Stimulated activated CD8-positive, alpha-beta memory T cell treated with anti-CD3 and anti-CD28 coated beads, Interleukin-12 subunit alpha, Interleukin-12 subunit beta, amount 100 ng/mL, for 1 hour (primary cell): ENCODE measurements at regions not wholly inside any gene's neighbourhood (a gene's known extent, or its start where the extent isn't known, plus 50 kb on each side); places are given as distances from the start of the nearest gene placed in this dataset.

ENCODE experiments used
- DNase-seq: peaks from one replicate; pipeline ENCODE4 v3.0.0-alpha.2; 2020; ENCODE audit warnings: low read depth

DNA sequence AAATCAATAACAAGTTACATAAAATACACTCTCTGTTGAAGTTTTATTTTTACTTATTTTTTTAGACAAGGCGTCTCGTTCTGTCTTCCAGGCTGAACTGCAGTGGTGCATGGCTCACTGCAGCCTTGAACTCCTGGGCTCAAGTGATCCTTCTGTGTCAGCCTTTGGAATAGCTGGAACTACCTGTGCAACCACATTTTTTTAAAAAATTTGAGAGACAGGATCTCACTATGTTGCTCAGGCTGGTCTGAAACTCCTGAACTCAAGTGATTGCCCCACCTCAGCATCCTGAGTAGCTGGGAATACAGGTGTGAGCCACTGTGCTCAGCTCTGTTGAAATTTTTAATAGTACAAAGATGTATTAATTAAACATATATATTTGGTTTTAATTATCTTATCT is 614.3 kb upstream of the ARRDC4 start:
- no peak for DNase-seq

DNA sequence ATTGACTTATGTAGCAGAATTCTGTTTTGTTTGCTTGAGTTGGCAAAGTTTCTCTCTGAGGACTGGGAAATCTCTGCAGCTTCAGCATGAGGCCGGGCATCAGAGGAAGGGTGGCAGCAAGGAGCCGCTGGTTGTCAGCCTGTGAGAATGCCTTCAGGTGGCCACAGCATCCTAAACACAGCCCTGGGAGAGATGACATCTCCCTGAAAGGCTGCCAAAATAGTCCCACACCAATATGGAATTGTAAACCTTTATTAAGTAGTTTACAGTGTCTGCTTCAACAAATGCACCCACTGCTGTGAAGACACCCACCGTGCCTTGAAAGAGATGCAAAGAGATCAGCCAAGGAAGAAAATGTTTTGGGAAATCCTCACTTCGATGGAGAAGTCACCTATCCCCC is 609.7 kb upstream of the ARRDC4 start:
- DNase-seq: no peak

DNA sequence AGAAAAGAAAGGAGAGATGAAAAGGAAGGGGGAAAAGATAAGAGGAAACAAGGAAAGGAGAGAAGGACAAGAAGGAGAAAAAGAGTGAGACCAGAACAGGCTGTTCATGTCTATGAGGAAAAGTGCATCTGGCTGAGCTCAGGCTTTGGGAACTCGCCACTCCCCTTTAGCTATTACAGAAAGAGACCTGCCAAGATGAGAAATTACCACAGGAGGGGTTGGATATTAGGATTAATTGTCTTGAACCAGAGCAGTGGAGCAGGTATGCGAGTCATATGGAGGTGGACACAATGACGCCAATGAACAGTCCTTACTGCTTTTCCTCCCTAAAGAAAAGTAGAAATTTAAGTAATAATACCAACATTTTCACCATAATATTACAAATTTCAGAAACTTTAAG is 577.0 kb upstream of the ARRDC4 start:
- no peak for DNase-seq

DNA sequence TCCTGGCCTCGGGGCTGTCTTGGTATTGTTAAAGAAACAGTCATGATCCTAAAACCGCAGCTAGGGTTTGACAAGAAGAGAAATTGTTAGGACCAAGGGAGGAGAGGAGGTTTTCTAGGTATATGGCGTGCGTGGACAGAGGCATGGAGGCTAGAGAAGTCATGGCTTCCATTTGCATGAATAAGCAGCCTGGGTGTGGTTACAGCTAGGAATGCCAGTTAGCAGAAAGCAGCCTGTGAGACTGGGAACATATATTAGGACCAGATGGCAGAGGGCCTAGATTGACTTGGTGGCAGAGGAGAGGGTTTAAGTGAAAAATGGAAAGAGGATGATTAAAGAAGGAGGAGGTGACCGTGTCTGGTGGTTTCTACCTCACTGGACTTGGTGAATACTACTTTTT is 573.6 kb upstream of the ARRDC4 start:
- DNase-seq: no peak

DNA sequence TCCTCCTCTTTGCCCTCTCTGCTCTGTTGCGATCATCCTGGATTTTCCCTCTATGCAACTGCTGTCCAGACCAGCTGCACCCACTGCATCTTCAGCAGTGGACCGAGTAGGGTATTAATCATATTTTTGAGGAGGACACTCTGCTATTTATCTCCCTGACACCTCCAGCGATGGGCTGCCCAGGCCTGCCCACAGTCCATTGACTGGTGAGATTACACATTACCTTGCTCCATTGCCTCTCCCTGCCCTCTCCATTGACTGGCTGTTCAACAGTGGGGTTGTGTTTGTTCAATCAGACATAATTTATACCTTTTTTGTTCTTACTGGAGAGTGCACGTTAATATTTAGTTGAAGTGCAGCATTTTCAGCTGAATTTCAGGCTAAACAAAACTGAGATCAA is 559.3 kb upstream of the ARRDC4 start:
- no peak for DNase-seq

DNA sequence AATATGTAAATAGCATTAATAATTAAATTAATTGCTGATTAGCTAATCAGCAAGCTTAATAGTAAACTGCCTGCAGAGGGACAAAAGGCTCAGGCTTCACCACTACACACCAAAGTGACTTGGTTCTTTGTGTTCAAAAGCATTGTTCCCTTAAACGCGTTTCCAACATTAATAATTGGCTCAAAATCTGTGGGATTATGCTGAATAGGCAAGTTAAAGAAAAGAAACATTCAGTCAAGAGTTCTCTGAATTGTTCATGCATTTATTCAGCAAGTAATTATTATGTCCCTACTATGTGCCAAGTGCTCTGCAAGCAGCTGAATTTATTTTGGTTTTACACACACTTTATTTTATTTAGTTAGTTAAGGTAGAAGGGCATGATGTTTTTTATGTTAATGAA is 558.5 kb upstream of the ARRDC4 start:
- no peak for DNase-seq

DNA sequence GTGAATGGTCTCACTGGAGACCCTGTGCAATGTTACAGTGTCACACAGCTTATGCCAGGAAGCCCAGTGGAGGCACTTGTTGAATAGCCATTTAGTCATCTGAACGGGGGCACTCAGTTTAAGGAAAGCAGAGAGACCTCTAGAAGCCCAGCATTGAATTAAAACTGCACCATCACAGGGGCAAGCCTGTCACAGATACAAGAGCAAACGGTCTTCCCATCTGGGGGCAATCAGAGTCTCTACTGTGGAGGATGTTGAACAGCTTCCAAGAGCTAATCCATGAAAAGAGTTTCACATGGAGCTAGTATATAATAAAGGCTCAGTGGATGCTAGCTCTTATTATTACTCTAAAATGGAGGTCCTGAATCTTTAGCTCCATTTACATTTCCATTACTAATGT is 553.7 kb upstream of the ARRDC4 start:
- no peak for DNase-seq

DNA sequence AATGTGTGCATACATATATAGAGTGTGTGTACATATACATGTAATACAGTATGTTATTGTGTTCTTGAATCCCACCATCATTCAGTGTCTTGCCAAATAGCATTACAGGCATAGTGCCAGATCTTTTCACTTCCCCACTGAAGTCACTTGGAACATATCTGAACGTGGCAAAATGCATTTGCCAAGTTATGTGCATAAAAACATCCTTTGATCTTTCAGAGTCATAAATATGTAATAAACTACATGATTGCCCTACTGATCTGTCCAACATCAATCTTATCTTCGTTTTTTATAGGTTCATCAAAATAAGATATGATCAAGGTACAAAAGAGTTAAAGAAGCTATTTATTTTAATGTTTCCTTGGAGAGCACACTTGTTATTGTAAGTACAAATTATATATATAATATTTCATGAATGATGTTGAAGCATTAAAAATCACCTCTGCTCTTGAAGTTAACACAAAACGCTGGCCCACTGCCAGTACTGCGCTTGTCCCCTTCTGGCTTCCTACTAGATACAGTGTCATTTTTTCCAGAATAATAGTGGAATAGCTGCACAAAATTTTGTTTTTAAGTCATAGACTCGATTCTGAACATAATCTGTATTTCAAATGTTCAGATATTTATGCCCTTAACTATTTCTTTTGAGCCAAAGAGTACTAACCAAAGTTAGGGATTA is 549.5 kb upstream of the ARRDC4 start:
- no peak for DNase-seq

DNA sequence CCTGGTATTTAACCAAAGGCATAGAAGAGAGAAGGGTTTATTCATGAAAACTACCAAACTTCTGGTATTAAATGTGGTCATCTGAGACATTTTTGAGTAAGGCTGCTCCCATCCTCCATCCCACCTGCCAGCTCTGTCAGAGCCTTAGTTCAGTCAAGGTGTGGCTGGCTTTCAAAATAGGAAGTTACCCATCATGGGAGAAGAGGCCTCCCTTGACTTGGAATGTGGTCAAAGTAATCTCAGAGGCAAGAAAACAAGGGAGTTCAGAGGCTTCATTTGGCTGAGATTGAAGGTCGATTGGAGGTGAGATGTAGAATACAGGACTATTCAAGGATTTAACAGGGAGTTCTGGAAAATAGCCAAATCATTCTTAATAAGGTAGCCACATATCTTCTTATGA is 540.4 kb upstream of the ARRDC4 start:
- DNase-seq: no peak

DNA sequence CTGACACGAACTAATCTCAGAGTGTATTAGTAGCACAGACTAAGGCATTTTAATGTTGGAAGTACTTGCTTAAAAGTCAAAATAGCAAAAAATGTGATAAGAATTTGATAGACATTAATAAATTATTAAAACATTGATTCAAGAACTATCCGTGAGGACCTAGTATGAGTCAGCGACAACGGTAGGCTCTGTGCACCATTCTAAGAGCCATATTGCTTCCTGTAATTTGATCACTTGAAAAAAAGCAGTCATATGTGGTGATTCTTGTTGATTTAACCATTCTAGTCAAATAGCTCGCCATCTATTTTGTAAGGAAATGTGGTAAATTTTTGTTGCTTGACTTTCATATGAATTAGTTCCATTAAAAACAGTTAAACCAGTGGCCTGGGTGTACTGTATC is 534.9 kb upstream of the ARRDC4 start:
- DNase-seq: no peak

DNA sequence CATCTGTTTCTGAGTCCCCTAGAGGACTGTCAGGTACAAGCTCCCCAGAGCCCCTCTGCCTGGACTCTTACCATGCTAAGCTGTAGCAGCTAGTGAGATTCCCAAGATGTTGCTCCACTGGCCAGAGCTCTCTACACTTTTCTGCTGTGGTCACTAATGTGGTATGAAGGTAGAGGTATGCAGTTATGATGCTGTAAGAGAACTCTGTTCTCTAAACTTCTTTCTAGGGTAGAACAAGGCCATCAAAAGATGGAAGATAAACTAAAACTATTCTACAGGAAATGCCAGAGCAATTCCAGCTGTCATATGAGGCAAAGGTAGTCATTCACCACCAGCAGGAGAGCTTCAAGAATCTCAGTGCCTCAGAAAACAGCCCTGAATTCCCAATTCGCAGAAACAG is 517.4 kb upstream of the ARRDC4 start:
- no peak for DNase-seq

DNA sequence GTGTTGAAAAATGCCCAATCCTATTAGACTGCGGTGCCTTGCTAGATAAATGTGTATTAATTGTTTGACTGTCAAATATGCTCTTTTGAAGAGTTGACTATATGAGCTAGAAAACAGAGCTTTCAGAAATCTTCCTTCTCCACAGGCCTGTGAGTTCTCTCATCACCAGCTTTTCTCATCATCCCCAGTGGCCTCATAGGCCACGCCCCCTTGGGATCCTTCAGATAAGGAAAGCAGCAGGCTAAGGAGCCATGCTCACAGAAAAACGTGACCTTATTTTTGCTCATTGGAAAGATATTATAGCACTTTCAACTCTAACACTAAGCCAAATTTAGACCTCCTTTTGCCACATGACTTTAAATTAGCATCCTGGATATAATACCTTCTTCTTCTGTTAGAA is 514.4 kb upstream of the ARRDC4 start:
- DNase-seq: no peak

DNA sequence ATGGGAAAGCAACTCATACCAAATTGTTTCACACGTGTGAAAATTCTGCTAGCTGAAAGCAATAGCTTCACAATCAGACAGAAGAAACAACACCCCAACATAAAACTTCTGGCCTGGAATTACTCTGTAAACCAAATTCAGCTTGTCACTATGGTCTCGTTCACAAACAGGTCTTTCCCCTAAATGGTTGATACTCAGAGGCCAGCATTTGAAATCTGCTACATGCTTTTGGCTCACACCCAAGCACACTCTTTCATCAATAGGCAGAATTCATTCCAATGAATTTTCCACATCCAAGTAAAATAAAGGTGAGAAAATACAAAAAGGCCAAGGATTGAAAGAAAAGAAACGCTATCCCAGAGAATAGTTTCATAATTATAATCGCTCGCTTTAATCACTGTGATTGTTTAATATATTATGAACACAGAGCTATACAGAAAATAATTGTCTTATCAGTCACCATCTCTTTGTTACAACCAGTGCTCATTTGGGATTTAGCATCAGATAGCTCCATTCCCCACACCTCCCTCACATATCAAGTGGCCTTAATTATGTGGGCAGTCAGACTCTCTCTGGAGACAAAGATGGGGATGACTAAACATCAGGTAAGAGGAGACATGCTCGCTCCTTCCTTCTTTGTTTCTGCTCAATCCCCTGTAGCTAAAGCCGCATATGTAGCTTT is 503.8 kb upstream of the ARRDC4 start:
- DNase-seq: no peak

DNA sequence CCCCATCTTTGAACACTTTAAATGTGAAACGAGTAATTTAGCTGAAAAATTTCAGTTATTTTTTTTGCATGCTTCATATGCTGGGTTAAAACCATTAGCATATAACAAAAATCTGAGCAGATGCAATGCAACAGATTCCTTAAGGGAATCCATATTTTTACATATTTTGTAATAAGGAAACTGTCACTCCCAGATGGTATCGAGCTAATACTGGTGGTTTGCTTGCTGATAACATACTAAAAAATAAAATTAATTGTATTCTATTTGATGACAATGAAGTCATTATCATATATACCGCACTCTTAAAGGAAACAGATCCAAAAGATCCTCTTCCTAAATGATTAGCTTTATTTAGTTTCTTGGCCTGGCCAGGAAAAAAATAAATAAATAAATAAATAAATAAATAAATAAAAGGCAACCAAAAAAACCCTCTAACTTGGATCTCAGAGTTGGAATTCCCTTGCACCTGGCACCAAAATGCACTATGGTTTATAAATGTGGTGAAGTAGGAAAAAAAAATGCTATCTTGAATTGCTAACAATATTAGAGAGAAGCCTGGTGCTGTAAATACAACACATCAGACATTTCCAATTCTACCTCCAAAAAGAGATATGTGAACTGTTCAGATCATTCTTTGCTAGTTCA is 503.2 kb upstream of the ARRDC4 start:
- no peak for DNase-seq

DNA sequence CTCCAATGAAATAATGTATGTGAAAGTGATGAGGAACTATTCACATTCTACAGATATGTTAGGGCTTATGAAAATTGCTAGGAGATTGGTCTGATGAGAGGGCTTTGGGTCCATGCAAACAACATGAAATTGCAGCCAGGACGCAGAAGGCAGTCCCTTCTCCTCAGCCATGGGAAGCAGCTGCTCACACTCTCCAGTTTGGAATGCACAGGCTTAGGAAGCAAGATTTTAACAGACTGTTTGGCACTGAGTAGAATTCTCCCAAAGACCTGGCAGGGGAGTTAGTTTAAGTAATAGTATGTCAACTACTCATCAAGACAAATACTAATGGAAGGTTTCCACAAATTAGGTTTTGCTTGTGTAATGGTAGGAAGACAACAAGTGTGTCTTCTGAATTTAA is 500.7 kb upstream of the ARRDC4 start:
- no peak for DNase-seq

DNA sequence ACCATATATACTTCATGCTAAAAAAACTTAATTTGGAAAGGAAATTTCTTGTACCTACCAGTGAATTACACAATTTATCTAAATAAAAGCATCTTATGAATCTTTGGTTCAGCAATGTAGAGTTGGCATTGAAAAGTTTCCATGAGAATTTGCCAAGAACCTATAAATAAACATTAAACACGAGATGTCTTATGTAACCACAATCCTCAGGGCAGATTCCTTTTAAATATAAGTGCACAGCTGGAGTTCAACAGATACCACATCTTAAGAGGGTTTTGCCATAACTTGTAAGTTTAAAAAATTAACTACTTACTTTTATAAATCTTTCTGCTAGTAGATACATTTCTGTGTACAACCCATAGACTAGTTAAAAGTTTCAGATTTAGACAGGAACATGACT is 499.3 kb upstream of the ARRDC4 start:
- DNase-seq: no peak

DNA sequence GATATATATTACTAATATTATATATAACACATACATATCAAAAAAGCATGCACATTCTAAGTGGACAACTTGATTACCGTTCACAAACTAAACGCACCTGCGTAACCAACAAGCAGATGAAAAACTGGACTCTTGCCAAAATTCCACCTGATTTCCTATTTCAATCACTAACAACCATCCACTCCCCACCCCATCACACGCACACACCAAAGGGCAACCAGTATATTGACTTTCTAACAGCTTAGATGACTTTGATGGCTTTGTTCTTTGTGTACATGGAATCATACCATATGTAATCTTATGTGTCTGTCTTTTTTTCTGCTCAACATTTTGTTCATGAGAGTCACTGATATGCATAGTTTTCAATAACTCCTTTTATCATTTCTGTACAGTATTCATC is 496.8 kb upstream of the ARRDC4 start:
- no peak for DNase-seq

DNA sequence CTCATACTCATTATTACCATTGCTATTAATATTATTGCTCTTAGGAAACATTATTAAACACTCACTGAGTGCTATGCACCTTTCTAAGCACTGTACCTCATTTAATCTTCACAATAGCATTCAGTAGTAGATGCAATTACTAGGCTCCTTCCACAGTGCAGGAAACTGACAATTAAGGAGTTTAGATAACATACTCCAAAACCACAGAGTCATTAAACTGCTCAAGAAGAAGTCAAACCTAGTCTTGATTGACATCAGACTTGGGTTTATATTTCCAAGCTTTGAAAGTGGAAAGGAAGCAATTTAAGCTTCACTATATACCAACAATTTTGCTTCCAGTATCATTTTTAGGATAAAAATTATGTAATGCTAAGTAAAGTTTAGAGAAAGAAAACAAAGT is 490.1 kb upstream of the ARRDC4 start:
- DNase-seq: no peak

DNA sequence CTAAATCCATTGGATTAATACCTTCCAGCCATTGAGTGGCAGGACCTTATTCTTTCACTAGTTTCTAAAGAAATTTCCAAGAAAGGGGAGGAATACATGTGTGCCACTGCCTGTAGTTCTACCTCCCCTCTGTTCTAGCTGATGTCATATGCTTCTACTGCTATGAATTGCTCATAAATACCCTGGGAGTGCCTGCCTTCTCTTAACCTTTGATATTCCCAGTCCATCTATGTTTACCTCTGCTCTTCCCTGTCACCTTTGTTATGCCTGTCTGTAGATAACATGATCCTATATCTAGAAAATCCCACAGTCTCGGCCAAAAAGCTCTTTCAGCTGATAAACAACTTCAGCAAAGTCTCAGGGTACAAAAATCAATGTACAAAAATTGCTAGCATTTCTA is 486.9 kb upstream of the ARRDC4 start:
- DNase-seq: no peak

DNA sequence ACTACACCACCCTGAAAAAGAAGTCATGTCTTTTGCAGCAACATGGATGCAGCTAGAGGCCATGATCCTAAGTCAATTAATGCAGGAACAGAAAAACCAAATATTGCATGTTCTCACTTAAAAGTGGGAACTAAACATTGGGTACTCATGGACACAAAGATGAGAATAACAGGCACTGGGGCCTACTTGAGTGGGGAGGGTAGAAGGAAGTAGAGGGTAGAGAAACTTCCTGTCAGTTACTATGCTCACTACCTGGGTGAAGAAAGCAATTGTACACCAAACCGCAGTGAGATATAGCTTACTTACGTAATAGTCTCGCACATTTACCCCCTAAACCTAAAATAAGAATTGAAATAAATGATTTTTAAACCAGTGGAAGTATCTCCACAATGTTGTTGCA is 480.5 kb upstream of the ARRDC4 start:
- DNase-seq: no peak

DNA sequence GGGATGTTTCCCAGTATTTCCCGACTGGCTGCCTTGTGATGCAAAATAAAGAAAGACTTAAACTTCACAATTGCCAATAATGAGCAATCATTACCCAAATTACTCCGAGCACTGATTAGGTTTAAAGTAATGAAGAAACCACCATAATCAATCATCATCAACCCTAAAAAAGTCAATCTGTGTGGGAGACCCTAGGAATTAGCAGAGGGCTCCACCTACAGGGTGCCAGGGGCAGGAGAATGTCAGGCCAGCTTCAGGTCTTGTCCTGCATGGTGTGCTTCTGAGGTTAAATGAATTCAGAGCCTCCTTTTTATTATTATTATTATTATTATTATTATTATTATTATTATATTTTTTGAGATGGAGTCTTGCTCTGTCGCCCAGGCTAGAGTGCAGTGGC is 478.0 kb upstream of the ARRDC4 start:
- DNase-seq: no peak

DNA sequence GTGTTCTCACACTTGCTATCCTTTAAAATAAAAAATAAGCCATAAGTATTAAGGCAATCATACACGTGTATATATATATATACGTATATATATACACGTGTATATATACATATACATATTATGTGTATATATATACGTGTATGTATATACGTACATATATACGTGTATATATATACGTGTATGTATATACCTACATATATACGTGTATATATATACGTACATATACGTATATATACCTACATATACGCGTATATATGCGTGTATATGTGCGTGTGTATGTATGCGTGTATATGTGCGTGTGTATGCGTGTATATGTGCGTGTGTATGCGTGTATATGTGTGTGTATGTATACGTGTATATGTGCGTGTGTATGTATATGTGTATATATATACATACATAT is 477.3 kb upstream of the ARRDC4 start:
- no peak for DNase-seq

DNA sequence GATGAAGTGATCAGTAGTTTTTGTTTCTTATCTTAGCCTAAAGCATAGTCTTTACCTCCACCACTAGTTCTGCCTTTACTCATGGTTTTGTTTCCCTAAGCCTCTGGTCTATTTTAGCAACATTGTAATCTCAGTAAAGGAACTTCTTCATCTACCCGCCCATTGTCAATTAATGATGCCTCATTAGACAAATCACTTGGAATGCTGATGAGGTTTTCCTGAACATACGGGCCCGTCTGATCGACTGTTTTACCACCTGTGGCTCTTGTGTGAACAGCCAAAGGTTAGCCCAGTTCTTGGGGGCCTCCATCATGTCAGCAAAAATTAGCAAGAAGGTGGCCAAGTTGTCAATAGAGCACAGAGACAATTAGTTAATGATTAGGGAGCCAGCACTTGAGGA is 470.1 kb upstream of the ARRDC4 start:
- DNase-seq: no peak

DNA sequence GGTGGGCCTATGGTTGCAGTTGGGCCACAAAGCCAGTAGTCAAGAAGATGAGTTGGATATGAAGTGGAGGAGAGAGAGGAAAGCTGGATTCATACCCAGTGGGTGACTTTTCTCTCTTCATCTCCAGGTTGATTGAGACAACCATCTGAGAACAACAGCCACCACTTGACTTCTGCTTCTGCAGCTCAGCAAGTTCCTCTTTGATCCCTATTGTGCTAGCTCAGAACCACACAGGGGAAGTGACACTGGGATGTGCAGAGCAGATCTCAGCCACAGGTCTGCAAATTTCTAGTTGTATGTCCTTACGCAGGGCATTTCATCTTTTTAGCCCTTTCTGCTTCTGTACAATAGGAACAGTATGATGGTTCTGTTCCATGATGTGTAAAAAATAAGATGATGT is 459.2 kb upstream of the ARRDC4 start:
- DNase-seq: no peak
